IMR-90 (cell line): ENCODE measurements at regions not wholly inside any gene's neighbourhood (a gene's known extent, or its start where the extent isn't known, plus 50 kb on each side); places are given as distances from the start of the nearest gene placed in this dataset.

ENCODE experiments used
- ATAC-seq: fragments of 200-7000 bp; cut with Tn5 transposase; 2 replicates; pipeline ENCODE4 v1.9.1; 2020; ENCODE audit warnings: low read depth, mild to moderate bottlenecking, moderate library complexity
- BruUV-seq: library from RNA; stranded (reverse); fragments of 400-500 nt; replicated peaks from 2 replicates; lab custom pipeline; 2021; lab: Mats Ljungman, UMichigan
- CTCF ChIA-PET: fragments of 300-600 bp; formaldehyde crosslinking; extraction: SDS; loops from one replicate; lab custom pipeline; 2021; ENCODE audit warnings: antibody characterized with exemption; lab: Yijun Ruan, JAX
- POLR2A ChIA-PET: fragments of 300-600 bp; sonication (Branson Sonifier 250); formaldehyde crosslinking; loops from one replicate; lab custom pipeline; 2022; ENCODE audit warnings: antibody characterized with exemption; ENCODE audit not compliant: unreplicated experiment; lab: Charles Lee
- DNase-seq: peaks from one replicate; pipeline ENCODE4 v3.0.0; 2013
- H2AFZ ChIP-seq: replicated peaks from 2 replicates; pipeline ENCODE3; 2013; ENCODE audit warnings: low read length, mild to moderate bottlenecking; ENCODE audit not compliant: poor library complexity
- H2AK5ac ChIP-seq: 2 replicates; pipeline ENCODE4 v1.6.1; 2013; ENCODE audit warnings: low read depth, low read length, inconsistent platforms
- H2AK9ac ChIP-seq: replicated peaks from 2 replicates; pipeline ENCODE3; 2013; ENCODE audit warnings: mild to moderate bottlenecking, low read depth, low read length, moderate library complexity; ENCODE audit not compliant: poor library complexity
- H2BK120ac ChIP-seq: 2 replicates; pipeline ENCODE4 v1.6.1; 2013; ENCODE audit warnings: low read depth, low read length, inconsistent platforms
- H2BK15ac ChIP-seq: 3 replicates; pipeline ENCODE4 v1.6.1; 2013; ENCODE audit warnings: low read depth, low read length, inconsistent platforms
- H2BK20ac ChIP-seq: 2 replicates; pipeline ENCODE4 v1.6.1; 2013; ENCODE audit warnings: low read depth, mild to moderate bottlenecking, inconsistent platforms, low read length, moderate library complexity
- H2BK5ac ChIP-seq: 2 replicates; pipeline ENCODE4 v1.6.1; 2013; ENCODE audit warnings: mild to moderate bottlenecking, low read depth, low read length, inconsistent platforms; ENCODE audit not compliant: poor library complexity, severe bottlenecking
- H3K14ac ChIP-seq: replicated peaks from 2 replicates; pipeline ENCODE4 v1.6.1; 2013; ENCODE audit warnings: low read depth, low read length, inconsistent platforms
- H3K18ac ChIP-seq: 2 replicates; pipeline ENCODE4 v1.6.1; 2013; ENCODE audit warnings: low read depth, low read length, control low read depth
- H3K23ac ChIP-seq: 2 replicates; pipeline ENCODE4 v1.6.1; 2013; ENCODE audit warnings: low read depth, low read length, inconsistent platforms
- H3K27ac ChIP-seq: 2 replicates; pipeline ENCODE4 v1.5.1; 2013; ENCODE audit warnings: mild to moderate bottlenecking, control low read depth, low read length; ENCODE audit not compliant: insufficient read depth
- H3K27me3 ChIP-seq: 2 replicates; pipeline ENCODE4 v1.6.1; 2013; ENCODE audit warnings: low read length; ENCODE audit not compliant: control insufficient read depth, insufficient read depth
- H3K36me3 ChIP-seq: 2 replicates; pipeline ENCODE4 v1.6.1; 2013; ENCODE audit warnings: low read length, mixed read lengths; ENCODE audit not compliant: control insufficient read depth, insufficient read depth
- H3K4ac ChIP-seq: 2 replicates; pipeline ENCODE4 v1.6.1; 2013; ENCODE audit warnings: low read depth, low read length, inconsistent platforms
- H3K4me1 ChIP-seq: 2 replicates; pipeline ENCODE4 v1.6.1; 2013; ENCODE audit warnings: low read length, mixed read lengths; ENCODE audit not compliant: control insufficient read depth, insufficient read depth
- H3K4me2 ChIP-seq: 2 replicates; pipeline ENCODE4 v1.6.1; 2013; ENCODE audit warnings: low read depth, mild to moderate bottlenecking, control low read depth, low read length, moderate library complexity
- H3K4me3 ChIP-seq: 2 replicates; pipeline ENCODE4 v1.5.1; 2013; ENCODE audit warnings: low read depth, mild to moderate bottlenecking, control low read depth, low read length, moderate library complexity; ENCODE audit not compliant: insufficient read depth
- H3K56ac ChIP-seq: 2 replicates; pipeline ENCODE4 v1.6.1; 2013; ENCODE audit warnings: low read length, inconsistent platforms; ENCODE audit not compliant: insufficient read depth; ENCODE audit errors: extremely low read depth
- H3K79me1 ChIP-seq, 2 experiments: 2 replicates each; pipeline ENCODE4 v1.6.1; 2013; ENCODE audit warnings: low read length in 2 of 2, inconsistent platforms in 1 of 2, low read depth in 1 of 2
- H3K9ac ChIP-seq: 2 replicates; pipeline ENCODE4 v1.6.1; 2013; ENCODE audit warnings: low read depth, low read length, control low read depth
- H3K9me1 ChIP-seq: 2 replicates; pipeline ENCODE4 v1.6.1; 2013; ENCODE audit warnings: low read length, inconsistent platforms; ENCODE audit not compliant: insufficient read depth
- H3K9me3 ChIP-seq: 2 replicates; pipeline ENCODE4 v1.6.1; 2013; ENCODE audit warnings: low read length; ENCODE audit not compliant: control insufficient read depth, insufficient read depth
- H4K20me1 ChIP-seq: 2 replicates; pipeline ENCODE4 v1.6.1; 2013; ENCODE audit warnings: low read length, inconsistent platforms; ENCODE audit not compliant: insufficient read depth
- H4K5ac ChIP-seq: 2 replicates; pipeline ENCODE4 v1.6.1; 2013; ENCODE audit warnings: mild to moderate bottlenecking, low read depth, low read length, control low read depth
- H4K8ac ChIP-seq, 2 experiments: 2 replicates each; pipeline ENCODE4 v1.6.1; 2013; ENCODE audit warnings: low read depth in 2 of 2, low read length in 2 of 2, control low read depth in 1 of 2, inconsistent platforms in 1 of 2
- H4K91ac ChIP-seq: 2 replicates; pipeline ENCODE4 v1.6.1; 2013; ENCODE audit warnings: low read depth, low read length, inconsistent platforms; ENCODE audit not compliant: insufficient read depth
- CHD1 ChIP-seq: IDR thresholded peaks from 2 replicates; pipeline ENCODE4 v1.6.1; 2012; ENCODE audit warnings: low read depth, low read length, improper control_type of control experiment
- CTCF ChIP-seq: conservative IDR thresholded peaks from 2 replicates; pipeline ENCODE4 v1.5.1; 2012; ENCODE audit warnings: mild to moderate bottlenecking, low read depth, low read length, improper control_type of control experiment
- FOS ChIP-seq: fragments of 150-350 bp; IDR thresholded peaks from 2 replicates; pipeline ENCODE4 v1.6.1; 2016; ENCODE audit warnings: low read depth, low read length
- MAFK ChIP-seq: IDR thresholded peaks from 2 replicates; pipeline ENCODE4 v1.6.1; 2012; ENCODE audit warnings: low read depth, low read length, improper control_type of control experiment
- MXI1 ChIP-seq: IDR thresholded peaks from 2 replicates; pipeline ENCODE4 v1.6.1; 2012; ENCODE audit warnings: low read depth, mild to moderate bottlenecking, low read length, moderate library complexity, borderline replicate concordance
- RCOR1 ChIP-seq: IDR thresholded peaks from 2 replicates; pipeline ENCODE4 v1.6.1; 2012; ENCODE audit warnings: mild to moderate bottlenecking, low read length, improper control_type of control experiment; ENCODE audit not compliant: insufficient replicate concordance
- WGBS, 2 experiments: methylation state at CpG; one replicate each; pipeline versions ENCODE4 v1.1.5 to v1.1.7; 2013; ENCODE audit warnings: missing lambda C conversion rate in 2 of 2; ENCODE audit not compliant: insufficient read length in 1 of 2; ENCODE audit errors: extremely low coverage in 2 of 2; 5-methylcytosine and 5-hydroxymethylcytosine counted together
- dilution Hi-C: fragments of 300-500 bp; cut with HindIII; formaldehyde crosslinking; loops from one replicate; pipeline ENCODE4 v1.14.3; 2018; ENCODE audit warnings: low sequenced_read_pairs; ENCODE audit not compliant: unreplicated experiment
- in situ Hi-C: fragments of 300-500 bp; cut with MboI; formaldehyde crosslinking; loops from 3 replicates; pipeline ENCODE4 v1.14.3; 2019; ENCODE audit warnings: low sequenced_read_pairs, inconsistent platforms, mixed read lengths
- intact Hi-C: fragments of 100-400 bp; cut with micrococcal nuclease; formaldehyde crosslinking; loops from 2 replicates; pipeline ENCODE4 v1.10.0; 2022

DNA sequence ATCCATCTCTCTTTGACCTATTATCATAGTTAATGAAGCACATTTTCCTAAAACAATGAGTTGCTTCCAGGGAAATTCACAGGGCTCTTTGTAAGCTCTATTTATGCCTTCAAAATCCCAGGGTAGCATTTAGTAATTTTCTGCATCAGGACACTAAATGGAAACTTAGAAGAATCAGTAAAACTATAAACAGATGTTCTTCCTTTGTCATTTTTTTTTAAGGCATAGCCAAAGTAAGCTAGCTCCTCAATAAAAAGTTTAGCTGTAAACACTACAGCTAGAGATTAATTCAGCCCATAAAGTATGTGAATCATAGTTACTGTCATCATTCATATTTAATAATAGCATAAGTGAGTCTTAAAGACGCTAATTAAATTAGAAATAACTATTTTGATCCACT, 79.3 kb downstream of the RPL22L1 start:
- Histone ChIP-seq H2BK5ac (no peak overlapping the region), H4K20me1 (no peaks in the 10 kb centered on the region), H3K4me2 (no peak overlapping the region), H3K18ac (no peak overlapping the region), H3K36me3 (no peaks in the 10 kb centered on the region), H3K14ac (no peak overlapping the region), H2BK20ac (no peak overlapping the region), H3K23ac (no peak overlapping the region), H3K79me1 (no peaks in the 10 kb centered on the region), H2AK5ac (no peak overlapping the region), H3K9me3 (no peaks in the 10 kb centered on the region), H4K91ac (no peak overlapping the region), H3K9ac (no peak overlapping the region), H3K27ac (no peak overlapping the region), H3K27me3 (no peaks in the 10 kb centered on the region), H3K4me1 (peaks cover 5% of the 10 kb centered on the region), H2BK15ac (no peak overlapping the region), H3K56ac (no peak overlapping the region), H3K4ac (no peak overlapping the region), H3K4me3 (no peak overlapping the region), H2AFZ (no peak overlapping the region), H3K9me1 (no peaks in the 10 kb centered on the region), H4K5ac (no peak overlapping the region), H2BK120ac (no peak overlapping the region), H2AK9ac (no peak overlapping the region), H4K8ac (no peak overlapping the region)
- TF ChIP-seq RCOR1: no peak
- no peak for TF ChIP-seq CTCF
- no peak for TF ChIP-seq MAFK
- TF ChIP-seq CHD1: no peak
- no peak for TF ChIP-seq MXI1
- TF ChIP-seq FOS: no peak
- ChIA-PET CTCF (no interaction called here), POLR2A (no interaction called here)
- ATAC-seq (no peak), DNase-seq (no peak)
- dilution Hi-C loops: no loop called here
- in situ Hi-C loops: no loop called here
- intact Hi-C loops: no loop called here
- WGBS, 2 experiments: no CpG with 5 or more reads among the region's 1 CpG
- BruUV-seq: no TSS peak
